Dendritic cell treated with granulocyte-macrophage colony-stimulating factor and Interleukin-4, amounts not matched to agents 40 ng/mL and 50 ng/mL, for 4 days (primary cell): ENCODE measurements at regions not wholly inside any gene's neighbourhood (a gene's known extent, or its start where the extent isn't known, plus 50 kb on each side); places are given as distances from the start of the nearest gene placed in this dataset.

Source experiments
- H3K27ac Mint-ChIP-seq: one replicate; pipeline ENCODE4 v1.8.0; 2022; ENCODE audit warnings: mild to moderate bottlenecking, mixed read lengths
- H3K27me3 Mint-ChIP-seq: one replicate; pipeline ENCODE4 v1.8.0; 2022; ENCODE audit warnings: mild to moderate bottlenecking, mixed read lengths
- H3K36me3 Mint-ChIP-seq: one replicate; pipeline ENCODE4 v1.8.0; 2022; ENCODE audit warnings: low read depth, mixed read lengths
- H3K4me1 Mint-ChIP-seq: one replicate; pipeline ENCODE4 v1.8.0; 2022; ENCODE audit warnings: low read depth, mixed read lengths
- H3K4me3 Mint-ChIP-seq: one replicate; pipeline ENCODE4 v1.8.0; 2022; ENCODE audit warnings: mild to moderate bottlenecking, moderate library complexity, mixed read lengths
- H3K9me3 Mint-ChIP-seq: one replicate; pipeline ENCODE4 v1.8.0; 2022; ENCODE audit warnings: mixed read lengths
- intact Hi-C: fragments of 100-400 bp; cut with micrococcal nuclease; formaldehyde crosslinking; loops from one replicate; pipeline ENCODE4 v1.15.0; 2022

DNA sequence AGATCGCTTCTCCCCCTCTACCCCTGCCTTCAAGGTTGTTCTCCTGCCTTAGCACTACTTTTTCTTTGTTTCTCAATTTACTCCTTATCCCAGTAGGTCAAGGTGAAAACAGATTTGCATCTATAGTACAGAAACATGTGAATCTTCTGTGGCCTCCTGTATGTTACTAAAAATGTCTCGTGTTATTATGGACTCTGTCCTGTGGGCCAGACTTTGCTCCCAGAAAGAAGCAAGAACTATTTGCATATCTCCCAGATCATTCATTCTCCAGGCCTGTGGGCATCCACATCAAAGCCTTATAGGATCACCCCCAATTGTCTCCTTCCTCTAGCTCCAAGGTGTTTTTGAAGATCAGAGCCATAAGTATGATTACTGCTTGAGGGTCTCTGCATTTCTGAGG is 169.5 kb upstream of the ROPN1 start:
- H3K9me3 Mint-ChIP-seq = no peaks in the 10 kb centered on the region
- intact Hi-C loops = no loop called here
- no peaks in the 10 kb centered on the region for H3K4me1 Mint-ChIP-seq
- H3K4me3 Mint-ChIP-seq = no peak overlapping the region
- peaks cover 4% of the 10 kb centered on the region for H3K27me3 Mint-ChIP-seq
- H3K27ac Mint-ChIP-seq = no peak overlapping the region
- H3K36me3 Mint-ChIP-seq = no peaks in the 10 kb centered on the region

- H3K27ac Mint-ChIP-seq = no peak overlapping the region
- H3K36me3 Mint-ChIP-seq = no peaks in the 10 kb centered on the region
- intact Hi-C loops = no loop called here
- no peaks in the 10 kb centered on the region for H3K9me3 Mint-ChIP-seq
- no peaks in the 10 kb centered on the region for H3K4me1 Mint-ChIP-seq
- peaks cover 4% of the 10 kb centered on the region for H3K27me3 Mint-ChIP-seq
- no peak overlapping the region for H3K4me3 Mint-ChIP-seq
These were observed 171.8 kb upstream of the ROPN1 start for GRCh38 chr3:124163689-124164088.

GRCh38 chr3:124168271-124168670 is 176.3 kb upstream of the ROPN1 start:
- Mint-ChIP-seq H3K36me3 (no peaks in the 10 kb centered on the region), H3K4me1 (no peaks in the 10 kb centered on the region), H3K27me3 (peaks cover 1% of the 10 kb centered on the region), H3K27ac (no peak overlapping the region), H3K4me3 (no peak overlapping the region), H3K9me3 (no peaks in the 10 kb centered on the region)
- intact Hi-C loops = no loop called here

DNA sequence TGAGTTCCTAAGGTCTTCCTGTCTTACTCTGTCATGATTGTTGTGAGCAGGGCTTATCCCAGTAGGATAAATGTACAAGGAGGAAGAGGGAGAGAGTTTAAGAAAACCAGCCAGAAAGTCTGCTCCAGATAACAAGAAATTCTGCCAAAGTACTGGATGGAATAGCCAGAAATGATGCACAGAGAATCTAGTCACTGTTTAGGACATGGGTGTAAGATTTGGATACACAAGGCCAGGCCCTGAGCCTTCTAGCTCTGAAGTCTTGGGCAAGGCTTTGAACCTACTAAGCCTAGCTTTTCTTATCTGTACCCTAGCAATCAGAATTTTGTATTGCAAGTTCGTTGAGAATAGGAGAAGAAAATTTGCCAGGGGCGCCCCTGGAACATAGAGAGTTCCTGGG is 180.4 kb upstream of the ROPN1 start:
- Mint-ChIP-seq H3K36me3 (no peaks in the 10 kb centered on the region), H3K27me3 (no peaks in the 10 kb centered on the region), H3K9me3 (no peaks in the 10 kb centered on the region), H3K27ac (no peak overlapping the region), H3K4me1 (no peaks in the 10 kb centered on the region), H3K4me3 (no peak overlapping the region)
- intact Hi-C loops = no loop called here

DNA sequence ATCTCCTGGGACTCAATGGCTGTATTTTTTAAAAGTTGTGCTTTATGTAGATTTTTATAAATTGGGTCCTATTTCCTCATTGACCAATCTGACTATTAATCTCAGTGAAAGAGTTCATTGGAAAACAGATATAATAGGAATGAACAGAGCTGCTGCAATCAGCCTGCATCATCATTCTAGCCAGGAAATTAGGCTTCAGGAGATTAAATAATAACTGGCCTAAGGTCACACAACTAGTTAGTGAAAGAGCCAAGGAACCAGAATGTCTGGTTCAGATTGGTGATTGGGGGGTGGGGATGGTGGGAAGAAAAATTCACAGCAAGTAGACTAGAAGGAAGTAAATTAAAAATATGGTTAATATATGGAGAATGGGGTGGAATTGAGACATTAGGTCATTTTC is 180.9 kb upstream of the ROPN1 start:
- H3K4me1 Mint-ChIP-seq = no peaks in the 10 kb centered on the region
- H3K4me3 Mint-ChIP-seq = no peak overlapping the region
- intact Hi-C loops = no loop called here
- H3K9me3 Mint-ChIP-seq = no peaks in the 10 kb centered on the region
- no peaks in the 10 kb centered on the region for H3K27me3 Mint-ChIP-seq
- H3K27ac Mint-ChIP-seq = no peak overlapping the region
- H3K36me3 Mint-ChIP-seq = no peaks in the 10 kb centered on the region

- no peaks in the 10 kb centered on the region for H3K27me3 Mint-ChIP-seq
These were observed 182.6 kb upstream of the ROPN1 start for GRCh38 chr3:124174476-124174875.

DNA sequence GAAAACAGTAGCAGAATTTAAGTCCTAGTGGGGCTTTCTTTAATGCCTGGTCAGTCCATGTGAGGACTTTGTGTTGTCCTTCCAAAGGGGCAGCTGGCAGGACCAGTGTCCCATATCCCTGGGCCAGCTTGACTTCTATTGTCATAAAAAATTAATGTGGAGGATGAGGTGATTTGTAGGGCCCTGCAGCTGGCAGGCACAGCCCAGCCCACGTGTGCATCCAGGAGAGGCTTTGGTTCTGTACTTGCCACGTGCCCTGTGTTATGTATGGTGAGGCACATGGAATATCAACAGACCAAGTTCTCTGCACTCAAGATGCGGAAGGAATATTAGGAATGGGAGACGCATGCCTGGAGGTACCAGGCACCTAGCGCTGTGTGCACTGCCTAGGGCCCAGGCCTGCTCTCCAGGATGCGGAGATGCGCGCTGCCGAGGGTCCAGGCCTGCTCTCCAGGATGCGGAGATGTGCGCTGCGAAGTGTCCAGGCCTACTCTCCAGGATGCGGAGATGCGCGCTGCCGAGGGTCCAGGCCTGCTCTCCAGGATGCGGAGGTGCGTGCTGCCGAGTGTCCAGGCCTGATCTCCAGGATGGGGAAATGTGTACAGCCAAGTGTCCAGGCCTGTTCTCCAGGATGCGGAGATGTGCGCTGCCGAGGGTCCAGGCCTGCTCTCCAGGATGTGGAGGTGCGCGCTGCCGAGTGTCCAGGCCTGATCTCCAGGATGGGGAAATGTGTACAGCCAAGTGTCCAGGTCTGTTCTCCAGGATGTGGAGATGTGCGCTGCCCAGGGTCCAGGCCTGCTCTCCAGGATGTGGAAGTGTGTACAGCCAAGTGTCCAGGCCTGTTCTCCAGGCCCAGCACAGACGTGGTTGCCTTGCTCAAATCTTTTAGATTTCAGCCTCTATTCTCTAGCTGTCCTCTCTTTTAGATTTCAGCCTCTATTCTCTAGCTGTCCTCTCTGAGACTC is 183.3 kb upstream of the ROPN1 start:
- intact Hi-C loops = no loop called here
- Mint-ChIP-seq H3K27ac (no peak overlapping the region), H3K4me1 (no peaks in the 10 kb centered on the region), H3K4me3 (no peak overlapping the region), H3K36me3 (no peaks in the 10 kb centered on the region), H3K27me3 (no peaks in the 10 kb centered on the region), H3K9me3 (no peaks in the 10 kb centered on the region)

More at GRCh38 chr3:124174476-124174875, 182.6 kb upstream of the ROPN1 start:
- Mint-ChIP-seq H3K36me3 (no peaks in the 10 kb centered on the region), H3K9me3 (no peaks in the 10 kb centered on the region), H3K4me3 (no peak overlapping the region), H3K27ac (no peak overlapping the region), H3K4me1 (no peaks in the 10 kb centered on the region)
- intact Hi-C loops = no loop called here

DNA sequence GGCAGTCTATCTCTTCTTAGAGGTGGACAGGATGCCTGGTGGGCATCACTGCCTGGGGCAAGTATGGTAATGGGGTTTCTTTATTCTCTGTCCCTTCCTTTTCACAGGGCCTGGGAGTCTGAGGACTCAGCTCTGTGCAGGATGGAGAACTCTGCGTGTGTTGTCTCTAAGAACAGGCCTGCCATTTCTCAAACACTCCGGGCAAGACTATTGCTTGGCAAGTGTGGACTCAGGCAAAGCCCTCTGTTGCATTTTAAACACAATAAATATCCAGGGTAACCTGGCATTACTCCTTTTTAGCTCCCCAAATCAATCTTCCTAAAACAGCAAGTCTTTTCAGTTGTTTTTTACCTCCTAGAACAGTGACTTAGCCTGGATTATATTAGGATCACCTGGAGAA is 185.1 kb upstream of the ROPN1 start:
- Mint-ChIP-seq H3K36me3 (no peaks in the 10 kb centered on the region), H3K27ac (no peak overlapping the region), H3K27me3 (peaks cover 2% of the 10 kb centered on the region), H3K9me3 (no peaks in the 10 kb centered on the region), H3K4me3 (no peak overlapping the region), H3K4me1 (no peaks in the 10 kb centered on the region)
- intact Hi-C loops = no loop called here

DNA sequence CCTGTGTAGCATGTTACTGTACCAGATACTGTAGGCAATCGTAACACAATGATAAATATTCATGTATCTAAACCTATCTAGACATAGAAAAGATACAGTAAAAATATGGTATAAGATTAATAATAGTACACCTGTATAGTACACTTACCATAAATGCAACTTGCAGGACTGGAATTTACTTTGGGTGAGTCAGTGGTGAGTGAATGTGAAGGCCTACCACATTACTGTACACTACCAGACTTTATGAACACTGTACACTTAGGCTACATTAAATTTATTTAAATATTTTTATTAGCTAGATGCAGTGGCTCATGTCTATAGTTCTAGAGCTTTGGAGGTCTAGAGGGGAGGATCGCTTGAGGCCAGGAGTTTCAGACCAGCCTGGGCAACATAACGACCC is 186.6 kb upstream of the ROPN1 start:
- peaks cover 2% of the 10 kb centered on the region for H3K27me3 Mint-ChIP-seq
- H3K4me1 Mint-ChIP-seq = no peaks in the 10 kb centered on the region
- H3K36me3 Mint-ChIP-seq = no peaks in the 10 kb centered on the region
- no peaks in the 10 kb centered on the region for H3K9me3 Mint-ChIP-seq
- intact Hi-C loops = no loop called here
- H3K4me3 Mint-ChIP-seq = no peak overlapping the region
- no peak overlapping the region for H3K27ac Mint-ChIP-seq

DNA sequence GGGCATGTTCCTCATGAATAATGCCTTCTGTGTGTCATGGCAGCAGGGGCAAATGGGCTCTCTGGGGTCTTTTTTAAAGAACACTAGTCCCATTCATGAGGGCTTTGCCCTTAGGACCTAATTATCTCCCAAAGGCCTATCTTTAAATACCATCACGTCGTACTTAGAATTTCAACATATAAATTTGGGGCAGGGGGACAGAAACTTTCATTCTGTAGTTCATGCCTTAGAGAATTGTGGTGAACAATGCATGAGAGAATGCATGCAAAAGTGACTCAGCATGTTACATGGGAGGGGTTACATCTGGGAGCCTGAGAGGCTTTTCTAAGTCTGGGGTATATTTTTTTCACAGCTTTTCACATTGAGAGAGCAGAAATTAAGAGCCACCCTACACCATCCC is 208.5 kb upstream of the ROPN1 start:
- H3K27me3 Mint-ChIP-seq = peaks cover 2% of the 10 kb centered on the region
- intact Hi-C loops = no loop called here
- no peaks in the 10 kb centered on the region for H3K36me3 Mint-ChIP-seq
- H3K27ac Mint-ChIP-seq = no peak overlapping the region
- H3K9me3 Mint-ChIP-seq = no peaks in the 10 kb centered on the region
- H3K4me1 Mint-ChIP-seq = no peaks in the 10 kb centered on the region
- H3K4me3 Mint-ChIP-seq = no peak overlapping the region

- H3K27ac Mint-ChIP-seq = no peak overlapping the region
- no peak overlapping the region for H3K4me3 Mint-ChIP-seq
- intact Hi-C loops = no loop called here
- peaks cover 2% of the 10 kb centered on the region for H3K27me3 Mint-ChIP-seq
- H3K9me3 Mint-ChIP-seq = no peaks in the 10 kb centered on the region
- no peaks in the 10 kb centered on the region for H3K36me3 Mint-ChIP-seq
- no peaks in the 10 kb centered on the region for H3K4me1 Mint-ChIP-seq
These were observed 209.3 kb upstream of the ROPN1 start for GRCh38 chr3:124201226-124201625.

DNA sequence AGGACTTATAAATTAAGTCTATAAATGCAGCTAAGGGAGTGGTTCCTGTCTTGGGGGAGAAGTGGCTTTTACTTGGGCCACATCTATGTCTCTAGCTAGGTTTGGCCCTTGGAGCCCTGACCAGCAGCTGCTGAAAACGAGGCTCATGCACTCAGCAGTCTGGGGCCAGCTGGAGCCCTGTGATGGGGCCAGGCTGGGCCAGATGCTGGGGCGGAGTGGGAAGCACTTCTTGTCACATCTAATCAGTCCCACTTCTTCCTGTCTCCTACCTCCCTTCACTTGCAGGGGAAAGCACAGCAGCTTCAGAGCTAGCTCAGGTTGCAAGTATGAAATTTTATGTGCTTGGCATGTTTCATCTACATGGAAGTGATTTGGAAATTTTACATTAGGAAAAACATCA is 209.9 kb upstream of the ROPN1 start:
- no peak overlapping the region for H3K27ac Mint-ChIP-seq
- H3K9me3 Mint-ChIP-seq = no peaks in the 10 kb centered on the region
- H3K27me3 Mint-ChIP-seq = peaks cover 2% of the 10 kb centered on the region
- H3K4me1 Mint-ChIP-seq = no peaks in the 10 kb centered on the region
- no peaks in the 10 kb centered on the region for H3K36me3 Mint-ChIP-seq
- H3K4me3 Mint-ChIP-seq = no peak overlapping the region
- intact Hi-C loops = no loop called here

GRCh38 chr3:124202754-124203153 is 210.8 kb upstream of the ROPN1 start:
- H3K36me3 Mint-ChIP-seq = no peaks in the 10 kb centered on the region
- H3K4me1 Mint-ChIP-seq = no peaks in the 10 kb centered on the region
- H3K27me3 Mint-ChIP-seq = no peaks in the 10 kb centered on the region
- no peak overlapping the region for H3K4me3 Mint-ChIP-seq
- H3K9me3 Mint-ChIP-seq = no peaks in the 10 kb centered on the region
- no peak overlapping the region for H3K27ac Mint-ChIP-seq
- intact Hi-C loops = no loop called here

GRCh38 chr3:124203292-124203691 is 211.4 kb upstream of the ROPN1 start:
- no peak overlapping the region for H3K27ac Mint-ChIP-seq
- H3K4me1 Mint-ChIP-seq = no peaks in the 10 kb centered on the region
- H3K4me3 Mint-ChIP-seq = no peak overlapping the region
- intact Hi-C loops = no loop called here
- no peaks in the 10 kb centered on the region for H3K27me3 Mint-ChIP-seq
- no peaks in the 10 kb centered on the region for H3K9me3 Mint-ChIP-seq
- H3K36me3 Mint-ChIP-seq = no peaks in the 10 kb centered on the region
